LNCaP clone FGC (cell line): ENCODE measurements at regions not wholly inside any gene's neighbourhood (a gene's known extent, or its start where the extent isn't known, plus 50 kb on each side); places are given as distances from the start of the nearest gene placed in this dataset.

Experiments used
- DNase-seq: peaks from one replicate; pipeline ENCODE4 v3.0.0-alpha.2; 2011; ENCODE audit warnings: low read depth
- H3K4me3 ChIP-seq: 2 replicates; pipeline ENCODE4 v1.5.1; 2011; ENCODE audit warnings: mild to moderate bottlenecking, low read depth, low read length, control low read depth
- CTCF ChIP-seq: IDR thresholded peaks from 2 replicates; pipeline ENCODE4 v1.5.1; 2012; ENCODE audit warnings: mild to moderate bottlenecking; ENCODE audit not compliant: control insufficient read depth, insufficient read depth; ENCODE audit errors: extremely low read depth

- no peak for DNase-seq
- no peak for TF ChIP-seq CTCF
- H3K4me3 ChIP-seq: no peak overlapping the region
Measured at GRCh38 chr20:55116598-55116997, 641.2 kb downstream of the DOK5 start.

GRCh38 chr20:55103188-55103587 is 627.8 kb downstream of the DOK5 start:
- no peak for TF ChIP-seq CTCF
- H3K4me3 ChIP-seq: no peak overlapping the region
- no peak for DNase-seq

- no peak for TF ChIP-seq CTCF
- DNase-seq: no peak
- H3K4me3 ChIP-seq: no peak overlapping the region
Measured at GRCh38 chr20:55099251-55099650, 623.9 kb downstream of the DOK5 start.

GRCh38 chr20:55097621-55098020 is 622.2 kb downstream of the DOK5 start:
- TF ChIP-seq CTCF: no peak
- no peak for DNase-seq
- no peak overlapping the region for H3K4me3 ChIP-seq

GRCh38 chr20:55095745-55096400 is 620.5 kb downstream of the DOK5 start:
- no peak for TF ChIP-seq CTCF
- DNase-seq: no peak
- H3K4me3 ChIP-seq: no peak overlapping the region

GRCh38 chr20:55094353-55094861 is 619.0 kb downstream of the DOK5 start:
- no peak for DNase-seq
- H3K4me3 ChIP-seq: no peak overlapping the region
- TF ChIP-seq CTCF: no peak

GRCh38 chr20:55090286-55090685 is 614.9 kb downstream of the DOK5 start:
- no peak overlapping the region for H3K4me3 ChIP-seq
- no peak for DNase-seq
- no peak for TF ChIP-seq CTCF
